A673 (cell line): ENCODE measurements at regions not wholly inside any gene's neighbourhood (a gene's known extent, or its start where the extent isn't known, plus 50 kb on each side); places are given as distances from the start of the nearest gene placed in this dataset.
"Not testable (repeated sequence)": the region's sequence is repeated elsewhere in the genome, so short reads cannot be mapped to it uniquely, and the experiment has no call there.

ENCODE experiments used
- EZH2 ChIP-seq: fragments of 200-600 bp; sonication (generic); IDR thresholded peaks from 2 replicates; pipeline ENCODE4 v1.6.1; 2017; ENCODE audit warnings: borderline replicate concordance, low read depth, mild to moderate bottlenecking, mixed read lengths, antibody characterized with exemption, low read length; ENCODE audit not compliant: poor library complexity, severe bottlenecking
- TF ChIP-seq, protein P1 (sequence below): fragments of 300-800, 200-600 bp; sonication (generic); conservative IDR thresholded peaks from 2 replicates; pipeline ENCODE4 v1.5.1; 2017; ENCODE audit warnings: low read depth, mild to moderate bottlenecking, antibody characterized with exemption, low read length, moderate library complexity, mixed read lengths

DNA sequence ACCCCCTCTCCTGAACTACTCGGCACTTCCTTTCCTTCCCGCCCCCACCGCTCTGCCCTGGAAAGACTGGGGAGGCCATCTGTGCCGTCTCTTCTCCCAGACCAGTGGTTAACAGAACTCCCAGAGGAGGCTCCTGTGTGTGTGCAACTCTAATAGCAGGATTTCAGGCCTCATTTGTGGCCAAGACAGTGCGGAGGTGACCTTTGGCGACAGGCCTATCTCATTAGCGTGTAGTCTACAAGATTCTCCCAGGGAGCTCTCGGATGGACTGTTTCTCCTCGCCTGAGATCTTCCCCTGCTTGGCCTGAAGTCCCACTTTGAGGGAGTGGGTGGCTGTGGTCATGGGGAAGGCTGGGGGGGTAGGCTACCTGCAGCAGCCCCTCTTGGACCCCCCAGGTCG is 325.2 kb downstream of the BCL2L11 start:
- TF ChIP-seq, protein P1, sequence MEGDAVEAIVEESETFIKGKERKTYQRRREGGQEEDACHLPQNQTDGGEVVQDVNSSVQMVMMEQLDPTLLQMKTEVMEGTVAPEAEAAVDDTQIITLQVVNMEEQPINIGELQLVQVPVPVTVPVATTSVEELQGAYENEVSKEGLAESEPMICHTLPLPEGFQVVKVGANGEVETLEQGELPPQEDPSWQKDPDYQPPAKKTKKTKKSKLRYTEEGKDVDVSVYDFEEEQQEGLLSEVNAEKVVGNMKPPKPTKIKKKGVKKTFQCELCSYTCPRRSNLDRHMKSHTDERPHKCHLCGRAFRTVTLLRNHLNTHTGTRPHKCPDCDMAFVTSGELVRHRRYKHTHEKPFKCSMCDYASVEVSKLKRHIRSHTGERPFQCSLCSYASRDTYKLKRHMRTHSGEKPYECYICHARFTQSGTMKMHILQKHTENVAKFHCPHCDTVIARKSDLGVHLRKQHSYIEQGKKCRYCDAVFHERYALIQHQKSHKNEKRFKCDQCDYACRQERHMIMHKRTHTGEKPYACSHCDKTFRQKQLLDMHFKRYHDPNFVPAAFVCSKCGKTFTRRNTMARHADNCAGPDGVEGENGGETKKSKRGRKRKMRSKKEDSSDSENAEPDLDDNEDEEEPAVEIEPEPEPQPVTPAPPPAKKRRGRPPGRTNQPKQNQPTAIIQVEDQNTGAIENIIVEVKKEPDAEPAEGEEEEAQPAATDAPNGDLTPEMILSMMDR = not testable (repeated sequence)
- TF ChIP-seq EZH2 = not testable (repeated sequence)
